NCI-H1048 (cell line): ENCODE measurements at regions not wholly inside any gene's neighbourhood (a gene's known extent, or its start where the extent isn't known, plus 50 kb on each side); places are given as distances from the start of the nearest gene placed in this dataset.
"Not testable (repeated sequence)": the region's sequence is repeated elsewhere in the genome, so short reads cannot be mapped to it uniquely, and the experiment has no call there.

Experiments used
- DNase-seq: peaks from one replicate; lab custom pipeline; 2025; lab: John Stamatoyannopoulos, UW

GRCh38 chr4:128688846-128689437 is 120.6 kb upstream of the JADE1 start:
- DNase-seq: no peak

- DNase-seq: no peak
Observed at GRCh38 chr4:128688033-128688721, 121.3 kb upstream of the JADE1 start.

GRCh38 chr4:128686810-128687209 is 122.7 kb upstream of the JADE1 start:
- no peak for DNase-seq

- DNase-seq: no peak
Observed at GRCh38 chr4:128686032-128686465, 123.5 kb upstream of the JADE1 start.

GRCh38 chr4:128684016-128684415 is 125.5 kb upstream of the JADE1 start:
- no peak for DNase-seq

- no peak for DNase-seq
Observed at GRCh38 chr4:128682942-128683666, 126.4 kb upstream of the JADE1 start.

GRCh38 chr4:128676095-128676494 is 133.4 kb upstream of the JADE1 start:
- no peak for DNase-seq

GRCh38 chr4:128675083-128675482 is 134.4 kb upstream of the JADE1 start:
- no peak for DNase-seq

- DNase-seq: not testable (repeated sequence)
Observed at GRCh38 chr4:128673159-128673558, 136.3 kb upstream of the JADE1 start.

GRCh38 chr4:128672596-128672995 is 136.9 kb upstream of the JADE1 start:
- DNase-seq: not testable (repeated sequence)

GRCh38 chr4:128670513-128670912 is 139.0 kb upstream of the JADE1 start:
- no peak for DNase-seq

- no peak for DNase-seq
Observed at GRCh38 chr4:128668566-128668965, 140.9 kb upstream of the JADE1 start.

- DNase-seq: no peak
Observed at GRCh38 chr4:128665514-128665913, 144.0 kb upstream of the JADE1 start.

GRCh38 chr4:128663325-128663724 is 146.2 kb upstream of the JADE1 start:
- DNase-seq: no peak

GRCh38 chr4:128661479-128661878 is 148.0 kb upstream of the JADE1 start:
- no peak for DNase-seq

- no peak for DNase-seq
Observed at GRCh38 chr4:128660361-128661215, 148.9 kb upstream of the JADE1 start.

- DNase-seq: no peak
Observed at GRCh38 chr4:128658214-128658631, 151.3 kb upstream of the JADE1 start.

GRCh38 chr4:128657638-128658037 is 151.9 kb upstream of the JADE1 start:
- no peak for DNase-seq

GRCh38 chr4:128654465-128654864 is 155.0 kb upstream of the JADE1 start:
- DNase-seq: no peak

- DNase-seq: no peak
Observed at GRCh38 chr4:128653527-128654444, 155.7 kb upstream of the JADE1 start.

GRCh38 chr4:128649575-128650205 is 159.8 kb upstream of the JADE1 start:
- DNase-seq: no peak
